ENCODE measurements at regions not wholly inside any gene's neighbourhood (a gene's known extent, or its start where the extent isn't known, plus 50 kb on each side); places are given as distances from the start of the nearest gene placed in this dataset.

- TF ChIP-seq, protein P1, sequence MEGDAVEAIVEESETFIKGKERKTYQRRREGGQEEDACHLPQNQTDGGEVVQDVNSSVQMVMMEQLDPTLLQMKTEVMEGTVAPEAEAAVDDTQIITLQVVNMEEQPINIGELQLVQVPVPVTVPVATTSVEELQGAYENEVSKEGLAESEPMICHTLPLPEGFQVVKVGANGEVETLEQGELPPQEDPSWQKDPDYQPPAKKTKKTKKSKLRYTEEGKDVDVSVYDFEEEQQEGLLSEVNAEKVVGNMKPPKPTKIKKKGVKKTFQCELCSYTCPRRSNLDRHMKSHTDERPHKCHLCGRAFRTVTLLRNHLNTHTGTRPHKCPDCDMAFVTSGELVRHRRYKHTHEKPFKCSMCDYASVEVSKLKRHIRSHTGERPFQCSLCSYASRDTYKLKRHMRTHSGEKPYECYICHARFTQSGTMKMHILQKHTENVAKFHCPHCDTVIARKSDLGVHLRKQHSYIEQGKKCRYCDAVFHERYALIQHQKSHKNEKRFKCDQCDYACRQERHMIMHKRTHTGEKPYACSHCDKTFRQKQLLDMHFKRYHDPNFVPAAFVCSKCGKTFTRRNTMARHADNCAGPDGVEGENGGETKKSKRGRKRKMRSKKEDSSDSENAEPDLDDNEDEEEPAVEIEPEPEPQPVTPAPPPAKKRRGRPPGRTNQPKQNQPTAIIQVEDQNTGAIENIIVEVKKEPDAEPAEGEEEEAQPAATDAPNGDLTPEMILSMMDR (IDR thresholded peaks at IDR 0.05; ENCODE audit: insufficient read depth, low read depth, low read length), result peak; percentile 46
- no peak for TF ChIP-seq EZH2 (IDR thresholded peaks at IDR 0.05; ENCODE audit: insufficient read depth, low read length)
These were observed 130.4 kb upstream of the GHITM start for GRCh38 chr10:84008878-84009277.
